Psoas muscle (tissue), 7 donors: ENCODE measurements at regions not wholly inside any gene's neighbourhood (a gene's known extent, or its start where the extent isn't known, plus 50 kb on each side); places are given as distances from the start of the nearest gene placed in this dataset.

Experiments
- ATAC-seq, 4 donors: fragments of 200-7000 bp; cut with Tn5 transposase; one replicate each; pipeline ENCODE4 v1.9.1; 2020; ENCODE audit warnings: moderate library complexity in 3 of 4, mild to moderate bottlenecking in 2 of 4
- DNase-seq, 2 donors: peaks; one replicate each; pipeline ENCODE4 v3.0.0-alpha.2; 2020
- H3K27ac ChIP-seq: fragments of 200-600 bp; one replicate; pipeline ENCODE4 v1.8.0; 2022
- H3K27me3 ChIP-seq, 3 donors: fragments of 200-600 bp in 1 of 3; one replicate each; pipeline versions ENCODE4 v1.6.1 to v1.8.0; 2013 to 2022; ENCODE audit warnings: low read length in 2 of 3, mild to moderate bottlenecking in 2 of 3, moderate library complexity in 1 of 3; ENCODE audit not compliant: insufficient read depth in 3 of 3
- H3K36me3 ChIP-seq, 2 donors: fragments of 200-600 bp in 1 of 2; one replicate each; pipeline versions ENCODE4 v1.6.1 to v1.8.0; 2013 to 2022; ENCODE audit warnings: low read depth in 1 of 2, mild to moderate bottlenecking in 1 of 2, moderate library complexity in 1 of 2; ENCODE audit not compliant: insufficient read depth in 1 of 2
- H3K4me1 ChIP-seq: fragments of 200-600 bp; one replicate; pipeline ENCODE4 v1.8.0; 2022
- H3K4me3 ChIP-seq: fragments of 200-600 bp; one replicate; pipeline ENCODE4 v1.8.0; 2022; ENCODE audit warnings: mild to moderate bottlenecking
- H3K9me3 ChIP-seq: fragments of 200-600 bp; one replicate; pipeline ENCODE4 v1.8.0; 2022
- WGBS, 3 donors: extraction: QIAGEN DNeasy Blood & Tissue Kit; methylation state at CpG; one replicate each; pipeline versions ENCODE4 v1.1.6 to v1.1.7; 2013; 5-methylcytosine and 5-hydroxymethylcytosine counted together
- intact Hi-C, 2 donors: fragments of 100-400 bp; cut with DNase I; formaldehyde crosslinking; loops; one replicate each; pipeline versions ENCODE4 v1.11.0 to v1.14.2; 2022
- TF ChIP-seq, protein P1 (sequence below): fragments of 200-600 bp; IDR thresholded peaks from one replicate; pipeline ENCODE4 v1.8.0; 2022; ENCODE audit warnings: antibody characterized with exemption
- donor health status: healthy with polysubstance abuse.
- donor health status: DM: no; HTN: no; CAD: no; lungs with moderate emphysema.
- donor health status: Bipolar disorder and iron deficiency.
- donor health status: healthy.
- donor health status: DM: yes; HTN: yes; CAD: no.
- donor health status: DM: no; HTN: no; CAD: no.
- donor health status: DM: yes; HTN: yes; CAD: no.

DNA sequence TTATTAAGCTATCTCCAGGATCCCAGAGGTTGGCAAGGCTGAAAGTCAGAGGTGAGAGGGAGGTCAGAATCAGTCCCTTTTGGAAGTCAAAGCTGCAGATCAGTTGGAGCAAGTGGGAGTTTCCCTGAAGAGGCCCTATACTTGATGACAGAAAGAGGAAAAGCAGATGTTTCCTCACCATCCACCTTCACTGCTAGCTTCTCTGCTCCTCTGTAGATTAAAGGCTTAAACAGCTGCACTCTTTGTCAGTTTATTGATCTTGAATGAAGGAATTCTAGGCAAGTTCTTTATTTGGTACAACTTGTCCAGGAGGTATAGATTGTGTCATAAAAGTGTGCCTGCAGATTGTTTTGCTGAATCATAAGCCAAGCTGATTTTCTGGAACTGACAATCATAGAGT, 408.2 kb upstream of the TGFBR2 start:
- H3K27me3 ChIP-seq = no peaks in the 10 kb centered on the region
- H3K4me3 ChIP-seq = no peak overlapping the region
- no peaks in the 10 kb centered on the region for H3K36me3 ChIP-seq
- TF ChIP-seq, protein P1, sequence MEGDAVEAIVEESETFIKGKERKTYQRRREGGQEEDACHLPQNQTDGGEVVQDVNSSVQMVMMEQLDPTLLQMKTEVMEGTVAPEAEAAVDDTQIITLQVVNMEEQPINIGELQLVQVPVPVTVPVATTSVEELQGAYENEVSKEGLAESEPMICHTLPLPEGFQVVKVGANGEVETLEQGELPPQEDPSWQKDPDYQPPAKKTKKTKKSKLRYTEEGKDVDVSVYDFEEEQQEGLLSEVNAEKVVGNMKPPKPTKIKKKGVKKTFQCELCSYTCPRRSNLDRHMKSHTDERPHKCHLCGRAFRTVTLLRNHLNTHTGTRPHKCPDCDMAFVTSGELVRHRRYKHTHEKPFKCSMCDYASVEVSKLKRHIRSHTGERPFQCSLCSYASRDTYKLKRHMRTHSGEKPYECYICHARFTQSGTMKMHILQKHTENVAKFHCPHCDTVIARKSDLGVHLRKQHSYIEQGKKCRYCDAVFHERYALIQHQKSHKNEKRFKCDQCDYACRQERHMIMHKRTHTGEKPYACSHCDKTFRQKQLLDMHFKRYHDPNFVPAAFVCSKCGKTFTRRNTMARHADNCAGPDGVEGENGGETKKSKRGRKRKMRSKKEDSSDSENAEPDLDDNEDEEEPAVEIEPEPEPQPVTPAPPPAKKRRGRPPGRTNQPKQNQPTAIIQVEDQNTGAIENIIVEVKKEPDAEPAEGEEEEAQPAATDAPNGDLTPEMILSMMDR = no peak
- H3K9me3 ChIP-seq = no peaks in the 10 kb centered on the region
- no peak for ATAC-seq
- intact Hi-C loops = loop anchor here (2.0 to 5.0 kb wide), 4 partner anchors 85 to 494 kb away; no protein-coding TSS in a partner anchor
- H3K4me1 ChIP-seq = no peaks in the 10 kb centered on the region
- no peak for DNase-seq
- no peak overlapping the region for H3K27ac ChIP-seq

DNA sequence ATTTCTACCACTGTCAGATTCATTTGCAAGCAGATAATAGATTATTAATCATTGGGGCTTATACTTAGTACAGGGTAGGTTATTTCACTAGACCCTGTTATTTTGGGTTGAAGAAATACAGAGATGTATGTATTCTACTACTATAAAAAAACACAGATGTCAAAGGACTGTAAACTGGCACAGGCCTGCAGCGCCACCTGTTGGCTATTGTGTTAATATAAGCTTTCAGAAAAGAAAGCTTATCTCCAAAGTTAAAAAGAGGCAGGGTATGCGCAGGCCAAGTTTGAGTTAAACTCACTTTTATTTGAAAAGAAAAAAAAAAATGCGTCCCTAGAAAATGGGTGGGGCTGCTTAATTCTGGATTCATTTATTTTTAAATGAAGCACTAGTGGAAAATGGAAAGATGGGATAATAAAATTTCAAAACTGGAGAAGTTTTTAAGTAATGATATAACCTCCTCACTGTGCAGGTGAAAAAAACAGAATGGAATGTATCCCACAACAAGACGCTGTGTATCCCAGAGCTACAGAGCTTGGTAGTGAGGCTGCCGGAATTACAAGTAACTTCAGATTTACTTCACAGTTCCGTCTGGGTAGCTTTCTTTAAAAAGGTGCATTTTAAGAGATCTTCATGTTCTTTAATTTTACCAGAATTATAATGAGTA, 407.2 kb upstream of the TGFBR2 start:
- Histone ChIP-seq H3K27me3 (no peaks in the 10 kb centered on the region), H3K27ac (no peak overlapping the region), H3K36me3 (no peaks in the 10 kb centered on the region), H3K9me3 (no peaks in the 10 kb centered on the region), H3K4me1 (no peaks in the 10 kb centered on the region), H3K4me3 (no peak overlapping the region)
- peak; percentile 68 to 81 for DNase-seq
- ATAC-seq = peak; percentile 54 to 78 (median 60)
- 36 to 42% (median 38%) methylated on average over 6 of the region's 6 CpGs for WGBS, 3 donors
- TF ChIP-seq, protein P1 = peak; percentile 89
- intact Hi-C loops = loop anchor here (1.0 to 5.0 kb wide), 5 partner anchors 86 to 493 kb away; no protein-coding TSS in a partner anchor

DNA sequence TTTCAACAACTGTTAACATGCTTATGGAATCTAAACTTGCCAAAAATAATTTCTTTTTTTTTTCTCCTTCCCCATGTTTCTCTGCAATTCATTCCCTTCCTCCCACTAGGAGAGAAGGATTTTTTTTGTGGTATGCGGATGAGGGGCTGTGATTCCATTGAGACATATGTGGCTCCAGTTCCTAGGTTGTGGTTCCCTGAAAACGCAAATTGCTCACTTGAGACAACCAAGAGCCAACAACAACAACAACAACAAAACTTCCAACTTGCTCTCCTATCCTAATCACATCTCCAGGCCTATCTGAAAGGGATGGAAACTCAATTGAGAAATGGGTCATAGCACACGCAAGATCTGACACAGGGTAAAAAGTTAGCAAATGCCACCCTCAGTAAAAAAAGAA, 406.5 kb upstream of the TGFBR2 start:
- no peak overlapping the region for H3K4me3 ChIP-seq
- WGBS, 3 donors = 74 to 81% (median 80%) methylated on average over 3 of the region's 3 CpGs
- intact Hi-C loops = loop anchor here (1.0 to 10.0 kb wide), 6 partner anchors 87 to 495 kb away; no protein-coding TSS in a partner anchor
- ATAC-seq = peak in 3 of 4 donors; percentile 10 to 30 (median 15)
- no peaks in the 10 kb centered on the region for H3K4me1 ChIP-seq
- DNase-seq = no peak
- TF ChIP-seq, protein P1 = no peak
- no peaks in the 10 kb centered on the region for H3K36me3 ChIP-seq
- no peak overlapping the region for H3K27ac ChIP-seq
- no peaks in the 10 kb centered on the region for H3K27me3 ChIP-seq
- H3K9me3 ChIP-seq = no peaks in the 10 kb centered on the region

DNA sequence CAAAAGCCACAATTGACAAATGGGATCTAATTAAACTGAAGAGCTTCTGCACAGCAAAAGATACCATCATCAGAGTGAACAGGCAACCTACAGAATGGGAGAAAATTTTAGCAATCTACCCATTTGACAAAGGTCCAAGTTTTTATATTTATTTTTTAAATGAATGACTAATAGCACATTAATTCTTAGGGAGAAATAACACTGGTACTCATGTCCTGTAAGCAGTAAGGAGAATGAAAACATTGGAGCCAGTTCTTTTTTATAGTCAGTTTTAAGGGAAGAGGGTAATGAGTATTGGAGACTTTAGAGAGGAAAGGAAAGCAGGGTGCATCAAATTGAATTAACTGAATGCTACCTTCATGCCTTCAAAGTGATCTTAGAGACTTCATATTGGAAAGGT, 404.7 kb upstream of the TGFBR2 start:
- H3K27ac ChIP-seq = no peak overlapping the region
- H3K9me3 ChIP-seq = no peaks in the 10 kb centered on the region
- no peaks in the 10 kb centered on the region for H3K27me3 ChIP-seq
- TF ChIP-seq, protein P1 = no peak
- H3K4me1 ChIP-seq = no peaks in the 10 kb centered on the region
- intact Hi-C loops = loop anchor here in 1 of 2 donors (10.0 kb wide), 1 partner anchor 493 kb away; no protein-coding TSS in a partner anchor
- DNase-seq = no peak
- H3K36me3 ChIP-seq = no peaks in the 10 kb centered on the region
- H3K4me3 ChIP-seq = no peak overlapping the region
- no peak for ATAC-seq

DNA sequence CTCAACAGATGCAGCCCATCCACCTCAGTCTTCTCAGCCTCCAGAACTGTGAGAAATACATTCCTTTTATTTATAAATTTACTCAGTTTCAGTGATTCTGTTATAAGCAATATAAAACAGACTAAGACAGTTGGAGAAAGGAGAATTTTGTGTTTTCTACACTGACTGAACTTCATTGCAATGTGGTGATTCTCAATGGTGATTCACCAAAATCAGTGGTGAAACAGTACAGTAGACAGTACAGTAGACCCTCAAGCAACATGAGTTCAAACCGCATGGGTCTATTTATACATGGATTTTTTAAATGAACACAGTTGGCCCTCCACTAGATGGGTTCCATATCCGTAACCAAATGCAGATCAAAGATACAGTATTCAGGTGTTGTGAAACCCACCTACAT, 403.1 kb upstream of the TGFBR2 start:
- TF ChIP-seq, protein P1 = no peak
- H3K27ac ChIP-seq = no peak overlapping the region
- WGBS, 3 donors = 94 to 99% (median 98%) methylated on average over 2 of the region's 2 CpGs
- H3K36me3 ChIP-seq = no peaks in the 10 kb centered on the region
- H3K4me3 ChIP-seq = no peak overlapping the region
- H3K4me1 ChIP-seq = no peaks in the 10 kb centered on the region
- no peaks in the 10 kb centered on the region for H3K9me3 ChIP-seq
- intact Hi-C loops = loop anchor here in 1 of 2 donors (10.0 kb wide), 1 partner anchor 492 kb away; no protein-coding TSS in a partner anchor
- ATAC-seq (no peak), DNase-seq (no peak)
- H3K27me3 ChIP-seq = no peaks in the 10 kb centered on the region
